Esophagus squamous epithelium (tissue), 4 donors: ENCODE measurements at regions not wholly inside any gene's neighbourhood (a gene's known extent, or its start where the extent isn't known, plus 50 kb on each side); places are given as distances from the start of the nearest gene placed in this dataset.

Experiments
- POLR2A ChIP-seq, 4 donors: fragments of 450-650 bp; IDR thresholded peaks; one replicate each; pipeline ENCODE4 v1.6.1; 2017; ENCODE audit warnings: antibody characterized with exemption in 4 of 4, mild to moderate bottlenecking in 4 of 4, moderate library complexity in 3 of 4
- TF ChIP-seq, protein P1 (sequence below), 6 experiments: fragments of 450-650 bp in 4 of 6; fragments of 200-600 bp in 2 of 6; sonication (generic) in 2 of 6; IDR thresholded peaks; one replicate each; pipeline ENCODE4 v1.5.1; 2016 to 2019; ENCODE audit warnings: antibody characterized with exemption in 6 of 6, mild to moderate bottlenecking in 4 of 6, moderate library complexity in 4 of 6

DNA sequence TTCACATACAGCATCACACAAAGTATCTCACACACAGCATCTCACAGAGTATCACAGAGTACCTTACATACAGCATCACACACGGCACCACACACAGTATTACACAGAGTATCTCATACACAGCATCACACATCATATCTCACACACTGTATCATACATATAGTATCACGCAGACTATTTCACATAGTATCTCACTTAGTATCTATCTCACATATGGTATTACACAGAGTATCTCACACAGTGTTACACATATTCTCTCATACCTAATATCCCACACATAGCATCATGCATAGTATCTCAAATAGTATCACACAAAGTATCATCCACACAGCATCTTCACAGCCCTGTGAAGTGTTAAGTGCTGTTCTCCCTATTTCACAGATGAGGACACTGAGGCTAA, 121.5 kb upstream of the RAB4A start:
- TF ChIP-seq POLR2A (IDR thresholded peaks at IDR 0.05): no peak
- TF ChIP-seq, protein P1, sequence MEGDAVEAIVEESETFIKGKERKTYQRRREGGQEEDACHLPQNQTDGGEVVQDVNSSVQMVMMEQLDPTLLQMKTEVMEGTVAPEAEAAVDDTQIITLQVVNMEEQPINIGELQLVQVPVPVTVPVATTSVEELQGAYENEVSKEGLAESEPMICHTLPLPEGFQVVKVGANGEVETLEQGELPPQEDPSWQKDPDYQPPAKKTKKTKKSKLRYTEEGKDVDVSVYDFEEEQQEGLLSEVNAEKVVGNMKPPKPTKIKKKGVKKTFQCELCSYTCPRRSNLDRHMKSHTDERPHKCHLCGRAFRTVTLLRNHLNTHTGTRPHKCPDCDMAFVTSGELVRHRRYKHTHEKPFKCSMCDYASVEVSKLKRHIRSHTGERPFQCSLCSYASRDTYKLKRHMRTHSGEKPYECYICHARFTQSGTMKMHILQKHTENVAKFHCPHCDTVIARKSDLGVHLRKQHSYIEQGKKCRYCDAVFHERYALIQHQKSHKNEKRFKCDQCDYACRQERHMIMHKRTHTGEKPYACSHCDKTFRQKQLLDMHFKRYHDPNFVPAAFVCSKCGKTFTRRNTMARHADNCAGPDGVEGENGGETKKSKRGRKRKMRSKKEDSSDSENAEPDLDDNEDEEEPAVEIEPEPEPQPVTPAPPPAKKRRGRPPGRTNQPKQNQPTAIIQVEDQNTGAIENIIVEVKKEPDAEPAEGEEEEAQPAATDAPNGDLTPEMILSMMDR (IDR thresholded peaks at IDR 0.05): no peak
